ENCODE measurements at regions not wholly inside any gene's neighbourhood (a gene's known extent, or its start where the extent isn't known, plus 50 kb on each side); places are given as distances from the start of the nearest gene placed in this dataset.

GRCh38 chr17:56099649-56100048 lies 53.6 kb upstream of the ANKFN1 start:
- ChIA-PET POLR2A (no interaction called here), CTCF (no interaction called here)
- ATAC-seq (ENCODE audit: low read depth) (no peak), DNase-seq (no peak)
- no peak for TF ChIP-seq CTCF (IDR thresholded peaks at IDR 0.05)
- H3K4me1 Mint-ChIP-seq: no peaks in the 10 kb centered on the region
- H3K4me3 Mint-ChIP-seq: no peak overlapping the region
- intact Hi-C loops (cut with micrococcal nuclease): no loop called here
- no peaks in the 10 kb centered on the region for H3K9me3 Mint-ChIP-seq
- no peaks in the 10 kb centered on the region for H3K36me3 Mint-ChIP-seq (ENCODE audit: low read depth)
- no peak overlapping the region for H3K27ac Mint-ChIP-seq
- H3K27me3 Mint-ChIP-seq: no peaks in the 10 kb centered on the region

All from activated B cell treated with CpG ODN at 0.5 μM for 24 hours (primary cell).